LNCAP (cell line): ENCODE measurements at regions not wholly inside any gene's neighbourhood (a gene's known extent, or its start where the extent isn't known, plus 50 kb on each side); places are given as distances from the start of the nearest gene placed in this dataset.

ENCODE experiments used
- CTCF ChIP-seq: fragments of 450-650 bp; IDR thresholded peaks from 2 replicates; pipeline ENCODE4 v1.5.1; 2017; ENCODE audit warnings: mild to moderate bottlenecking

- TF ChIP-seq CTCF, result no peak
Observed at GRCh38 chr12:115407036-115407435, 723.1 kb upstream of the TBX3 start.

GRCh38 chr12:115405471-115405860 lies 721.5 kb upstream of the TBX3 start:
- no peak for TF ChIP-seq CTCF

- TF ChIP-seq CTCF, result no peak
Observed at GRCh38 chr12:115404761-115405470, 720.9 kb upstream of the TBX3 start.

- TF ChIP-seq CTCF, result no peak
Observed at GRCh38 chr12:115403689-115404088, 719.7 kb upstream of the TBX3 start.

- TF ChIP-seq CTCF, result no peak
Observed at GRCh38 chr12:115403253-115403652, 719.3 kb upstream of the TBX3 start.

- TF ChIP-seq CTCF, result no peak
Observed at GRCh38 chr12:115402443-115403180, 718.6 kb upstream of the TBX3 start.

- TF ChIP-seq CTCF, result no peak
Observed at GRCh38 chr12:115401761-115402160, 717.8 kb upstream of the TBX3 start.
